BE2C (cell line): ENCODE measurements at regions not wholly inside any gene's neighbourhood (a gene's known extent, or its start where the extent isn't known, plus 50 kb on each side); places are given as distances from the start of the nearest gene placed in this dataset.
"Not testable (repeated sequence)": the region's sequence is repeated elsewhere in the genome, so short reads cannot be mapped to it uniquely, and the experiment has no call there.

Source experiments
- DNase-seq: peaks from one replicate; pipeline ENCODE4 v3.0.0-alpha.2; 2020
- H3K27me3 ChIP-seq: fragments of 250-450 bp; sonication (Bioruptor Pico); 2 replicates; pipeline ENCODE4 v1.5.1; 2020; ENCODE audit warnings: mild to moderate bottlenecking
- H3K36me3 ChIP-seq: fragments of 250-450 bp; sonication (Bioruptor Pico); 2 replicates; pipeline ENCODE4 v1.5.1; 2020; ENCODE audit warnings: mild to moderate bottlenecking
- H3K4me1 ChIP-seq: fragments of 250-450 bp; sonication (Bioruptor Pico); 2 replicates; pipeline ENCODE4 v1.5.1; 2020
- H3K4me3 ChIP-seq: 2 replicates; pipeline ENCODE4 v1.5.1; 2011; ENCODE audit warnings: low read depth, low read length
- H3K9me3 ChIP-seq: fragments of 250-450 bp; sonication (Bioruptor Pico); 2 replicates; pipeline ENCODE4 v1.5.1; 2020
- TF ChIP-seq, protein P1 (sequence below): IDR thresholded peaks from 2 replicates; pipeline ENCODE4 v1.5.1; 2012; ENCODE audit warnings: mild to moderate bottlenecking, low read depth, low read length

DNA sequence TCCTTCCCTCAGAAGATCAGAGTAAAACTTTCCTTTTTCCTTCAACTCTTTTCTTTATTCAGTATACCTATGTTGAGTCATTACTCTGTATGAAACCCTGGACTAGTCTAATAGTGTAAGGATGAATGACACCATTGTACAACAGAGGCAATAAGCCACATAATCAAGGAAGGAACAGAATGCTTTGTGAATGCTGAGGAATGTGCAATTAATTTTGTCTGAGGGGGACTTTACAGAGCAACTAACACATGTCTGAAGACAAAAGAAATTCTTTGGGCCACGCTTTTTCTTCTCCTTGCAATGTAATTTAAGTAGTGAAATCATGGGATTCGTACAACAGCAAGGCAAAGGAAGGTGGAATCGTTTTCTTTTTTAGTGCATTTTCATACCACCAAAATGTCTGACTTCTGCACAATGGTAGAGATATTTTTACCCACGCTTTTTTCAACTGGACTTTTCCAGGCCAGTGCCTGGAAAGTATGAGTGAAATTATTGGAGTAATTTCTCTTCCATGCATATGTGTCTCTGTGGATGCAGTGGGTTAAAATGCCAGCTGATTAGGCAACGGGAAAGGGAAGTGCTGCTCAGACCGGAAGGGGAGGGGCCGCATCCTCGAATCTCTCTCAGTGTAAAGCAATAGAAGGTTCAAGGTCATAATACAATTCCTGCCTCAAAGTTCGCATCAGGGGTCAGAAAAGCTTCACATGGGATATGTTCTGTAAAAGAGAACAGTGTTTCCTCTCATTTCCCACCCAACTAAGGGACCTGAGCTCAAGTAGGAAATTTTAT, 89.9 kb upstream of the MTHFD1L start:
- no peaks in the 10 kb centered on the region for H3K27me3 ChIP-seq
- TF ChIP-seq, protein P1, sequence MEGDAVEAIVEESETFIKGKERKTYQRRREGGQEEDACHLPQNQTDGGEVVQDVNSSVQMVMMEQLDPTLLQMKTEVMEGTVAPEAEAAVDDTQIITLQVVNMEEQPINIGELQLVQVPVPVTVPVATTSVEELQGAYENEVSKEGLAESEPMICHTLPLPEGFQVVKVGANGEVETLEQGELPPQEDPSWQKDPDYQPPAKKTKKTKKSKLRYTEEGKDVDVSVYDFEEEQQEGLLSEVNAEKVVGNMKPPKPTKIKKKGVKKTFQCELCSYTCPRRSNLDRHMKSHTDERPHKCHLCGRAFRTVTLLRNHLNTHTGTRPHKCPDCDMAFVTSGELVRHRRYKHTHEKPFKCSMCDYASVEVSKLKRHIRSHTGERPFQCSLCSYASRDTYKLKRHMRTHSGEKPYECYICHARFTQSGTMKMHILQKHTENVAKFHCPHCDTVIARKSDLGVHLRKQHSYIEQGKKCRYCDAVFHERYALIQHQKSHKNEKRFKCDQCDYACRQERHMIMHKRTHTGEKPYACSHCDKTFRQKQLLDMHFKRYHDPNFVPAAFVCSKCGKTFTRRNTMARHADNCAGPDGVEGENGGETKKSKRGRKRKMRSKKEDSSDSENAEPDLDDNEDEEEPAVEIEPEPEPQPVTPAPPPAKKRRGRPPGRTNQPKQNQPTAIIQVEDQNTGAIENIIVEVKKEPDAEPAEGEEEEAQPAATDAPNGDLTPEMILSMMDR: no peak
- no peaks in the 10 kb centered on the region for H3K9me3 ChIP-seq
- H3K4me3 ChIP-seq: no peak overlapping the region
- DNase-seq: no peak
- H3K4me1 ChIP-seq: no peaks in the 10 kb centered on the region
- H3K36me3 ChIP-seq: no peaks in the 10 kb centered on the region

DNA sequence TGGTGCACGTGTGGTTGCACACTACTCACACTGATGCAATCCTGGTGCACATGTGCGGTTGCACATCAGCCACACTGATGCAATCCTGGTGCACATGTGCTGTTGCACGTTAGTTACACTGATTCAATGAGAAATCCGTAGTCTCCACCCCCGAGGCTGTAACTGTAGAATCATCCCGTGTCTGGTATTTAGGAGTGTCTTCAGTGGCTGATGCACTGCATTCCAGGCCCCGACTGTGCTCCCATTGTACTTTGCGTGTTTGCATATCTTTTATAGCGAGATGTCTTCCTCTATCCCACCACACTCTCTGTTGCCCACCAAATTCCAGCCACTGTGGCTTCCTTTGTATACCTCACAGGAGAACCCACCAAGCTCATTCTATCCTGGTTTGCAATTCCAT, 87.8 kb upstream of the MTHFD1L start:
- Histone ChIP-seq H3K27me3 (no peaks in the 10 kb centered on the region), H3K36me3 (no peaks in the 10 kb centered on the region), H3K4me3 (no peak overlapping the region), H3K9me3 (no peaks in the 10 kb centered on the region), H3K4me1 (no peaks in the 10 kb centered on the region)
- TF ChIP-seq, protein P1: no peak
- DNase-seq: no peak

DNA sequence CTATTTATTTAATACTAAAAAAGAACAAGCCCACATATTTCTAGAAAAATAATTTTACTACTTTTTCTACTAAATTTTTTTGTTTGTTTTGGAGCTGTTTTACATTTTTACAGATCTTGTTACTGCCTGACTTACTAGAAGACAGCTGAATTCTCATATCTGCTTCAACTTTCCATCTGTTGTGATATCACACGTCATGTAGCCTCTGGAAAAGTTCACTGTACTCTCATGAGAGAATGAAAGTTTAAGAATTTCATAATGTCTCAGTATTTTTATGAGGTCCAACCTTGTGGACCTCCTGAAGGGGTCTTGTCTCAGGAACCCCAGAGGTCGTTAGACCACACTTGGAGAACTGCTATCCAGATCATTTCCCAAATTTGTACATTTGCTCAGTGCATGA, 81.7 kb upstream of the MTHFD1L start:
- TF ChIP-seq, protein P1: no peak
- no peak for DNase-seq
- no peaks in the 10 kb centered on the region for H3K36me3 ChIP-seq

DNA sequence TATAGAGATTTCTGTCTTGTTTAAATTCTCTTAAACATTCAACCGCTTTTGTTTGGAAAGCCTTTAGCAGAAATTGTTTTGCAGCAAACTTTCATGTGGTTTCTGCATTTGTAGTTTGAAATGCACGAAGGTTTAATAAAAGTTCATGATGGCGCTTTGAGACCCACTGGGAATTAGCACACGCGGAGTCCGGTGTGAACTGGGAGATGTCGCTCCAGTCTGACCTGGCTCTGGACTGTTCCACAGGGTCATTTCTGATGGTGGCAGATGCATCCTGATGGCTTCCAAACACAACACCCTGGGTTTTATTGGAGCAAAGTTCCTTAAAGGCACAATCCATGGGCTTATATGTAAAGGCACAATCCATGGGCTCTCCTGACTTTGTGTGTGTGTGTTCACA, 78.1 kb upstream of the MTHFD1L start:
- DNase-seq: no peak
- Histone ChIP-seq H3K27me3 (no peaks in the 10 kb centered on the region), H3K4me3 (no peak overlapping the region), H3K4me1 (no peaks in the 10 kb centered on the region), H3K9me3 (no peaks in the 10 kb centered on the region), H3K36me3 (no peaks in the 10 kb centered on the region)
- TF ChIP-seq, protein P1: no peak

More for the DNA sequence above, 81.7 kb upstream of the MTHFD1L start:
- Histone ChIP-seq H3K4me1 (no peaks in the 10 kb centered on the region), H3K9me3 (no peaks in the 10 kb centered on the region), H3K4me3 (no peak overlapping the region), H3K27me3 (no peaks in the 10 kb centered on the region)

DNA sequence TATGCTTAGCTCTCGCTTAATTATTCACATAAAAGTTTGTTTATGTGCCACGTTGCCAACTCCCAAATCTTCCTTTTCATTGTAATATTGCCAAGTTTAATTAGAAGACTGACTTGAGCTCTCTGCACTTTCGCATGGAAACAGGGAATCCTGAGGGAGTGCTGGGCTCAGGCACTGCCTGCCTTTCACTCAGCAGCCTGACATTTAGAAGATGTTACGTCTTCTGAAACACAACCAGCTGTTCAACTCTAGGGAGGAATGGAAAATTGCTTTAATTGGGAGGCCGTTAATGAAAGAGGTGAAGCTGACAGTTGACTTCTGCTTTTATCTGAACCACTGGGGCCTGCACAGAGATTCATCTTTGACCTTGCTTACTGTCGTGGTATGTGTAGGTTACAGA, 77.4 kb upstream of the MTHFD1L start:
- H3K4me1 ChIP-seq: no peaks in the 10 kb centered on the region
- H3K36me3 ChIP-seq: no peaks in the 10 kb centered on the region
- no peak for DNase-seq
- no peak overlapping the region for H3K4me3 ChIP-seq
- TF ChIP-seq, protein P1: no peak
- no peaks in the 10 kb centered on the region for H3K27me3 ChIP-seq
- no peaks in the 10 kb centered on the region for H3K9me3 ChIP-seq

DNA sequence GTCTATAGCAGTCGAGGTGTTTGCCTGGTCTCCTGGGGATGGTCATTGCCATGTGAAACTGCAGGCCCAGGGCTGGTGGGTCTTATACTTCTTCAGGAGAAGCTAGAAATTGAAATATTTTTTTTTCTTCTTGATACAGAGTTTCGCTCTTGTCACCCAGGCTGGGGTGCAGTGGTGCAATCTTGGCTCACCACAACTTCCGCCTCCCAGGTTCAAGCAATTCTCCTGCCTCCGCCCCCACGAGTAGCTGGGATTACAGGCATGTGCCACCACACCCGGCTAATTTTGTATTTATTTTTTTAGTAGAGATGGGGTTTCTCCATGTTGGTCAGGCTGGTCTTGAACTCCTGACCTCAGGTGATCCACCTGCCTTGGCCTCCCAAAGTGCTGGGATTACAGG, 75.6 kb upstream of the MTHFD1L start:
- not testable (repeated sequence) for H3K9me3 ChIP-seq, DNase-seq, H3K36me3 ChIP-seq, H3K4me3 ChIP-seq, H3K4me1 ChIP-seq, H3K27me3 ChIP-seq
